ENCODE measurements at regions not wholly inside any gene's neighbourhood (a gene's known extent, or its start where the extent isn't known, plus 50 kb on each side); places are given as distances from the start of the nearest gene placed in this dataset.

GRCh38 chr7:155163696-155164095, 93.6 kb downstream of the HTR5A start:
- peaks cover 2% of the 10 kb centered on the region for H3K9me3 Mint-ChIP-seq
- H3K4me3 Mint-ChIP-seq: no peak overlapping the region
- DNase-seq (ENCODE audit: low spot score in 2 of 2, unreplicated experiment in 2 of 2): no peak
- no peak for TF ChIP-seq CTCF (IDR thresholded peaks at IDR 0.05; ENCODE audit: unreplicated experiment)
- no peaks in the 10 kb centered on the region for H3K36me3 Mint-ChIP-seq
- H3K27me3 Mint-ChIP-seq (ENCODE audit: low read depth): peaks cover 42% of the 10 kb centered on the region
- H3K27ac Mint-ChIP-seq: no peak overlapping the region
- H3K4me1 Mint-ChIP-seq: peaks cover 3% of the 10 kb centered on the region

GRCh38 chr7:155164316-155164715, 94.2 kb downstream of the HTR5A start:
- Mint-ChIP-seq H3K36me3 (no peaks in the 10 kb centered on the region), H3K9me3 (no peaks in the 10 kb centered on the region), H3K27me3 (ENCODE audit: low read depth) (peaks cover 42% of the 10 kb centered on the region), H3K4me1 (peaks cover 7% of the 10 kb centered on the region), H3K27ac (no peak overlapping the region), H3K4me3 (no peak overlapping the region)
- TF ChIP-seq CTCF (IDR thresholded peaks at IDR 0.05; ENCODE audit: unreplicated experiment): no peak
- DNase-seq (ENCODE audit: low spot score in 2 of 2, unreplicated experiment in 2 of 2): no peak

- no peak for DNase-seq (ENCODE audit: low spot score in 2 of 2, unreplicated experiment in 2 of 2)
- H3K27ac Mint-ChIP-seq: no peak overlapping the region
- no peaks in the 10 kb centered on the region for H3K36me3 Mint-ChIP-seq
- no peak for TF ChIP-seq CTCF (IDR thresholded peaks at IDR 0.05; ENCODE audit: unreplicated experiment)
- H3K4me3 Mint-ChIP-seq: no peak overlapping the region
- H3K27me3 Mint-ChIP-seq (ENCODE audit: low read depth): peaks cover 38% of the 10 kb centered on the region
- peaks cover 7% of the 10 kb centered on the region for H3K4me1 Mint-ChIP-seq
- H3K9me3 Mint-ChIP-seq: no peaks in the 10 kb centered on the region
Observed at GRCh38 chr7:155166108-155166507, 96.0 kb downstream of the HTR5A start.

- TF ChIP-seq CTCF (IDR thresholded peaks at IDR 0.05; ENCODE audit: unreplicated experiment): no peak
- Mint-ChIP-seq H3K4me3 (no peak overlapping the region), H3K27me3 (ENCODE audit: low read depth) (peaks cover 39% of the 10 kb centered on the region), H3K36me3 (no peaks in the 10 kb centered on the region), H3K9me3 (no peaks in the 10 kb centered on the region), H3K27ac (no peak overlapping the region), H3K4me1 (peaks cover 7% of the 10 kb centered on the region)
- no peak for DNase-seq (ENCODE audit: low spot score in 2 of 2, unreplicated experiment in 2 of 2)
Observed at GRCh38 chr7:155166673-155167370, 96.7 kb downstream of the HTR5A start.

- TF ChIP-seq CTCF (IDR thresholded peaks at IDR 0.05; ENCODE audit: unreplicated experiment): no peak
- Mint-ChIP-seq H3K27me3 (ENCODE audit: low read depth) (peaks cover 39% of the 10 kb centered on the region), H3K27ac (no peak overlapping the region), H3K4me3 (no peak overlapping the region), H3K9me3 (no peaks in the 10 kb centered on the region), H3K4me1 (peaks cover 7% of the 10 kb centered on the region), H3K36me3 (no peaks in the 10 kb centered on the region)
- DNase-seq (ENCODE audit: low spot score in 2 of 2, unreplicated experiment in 2 of 2): no peak
Observed at GRCh38 chr7:155167706-155168365, 97.7 kb downstream of the HTR5A start.
